GM21360 (cell line): ENCODE measurements at regions not wholly inside any gene's neighbourhood (a gene's known extent, or its start where the extent isn't known, plus 50 kb on each side); places are given as distances from the start of the nearest gene placed in this dataset.
"Not testable (repeated sequence)": the region's sequence is repeated elsewhere in the genome, so short reads cannot be mapped to it uniquely, and the experiment has no call there.

Experiments used
- ATAC-seq: cut with Tn5 transposase; IDR thresholded peaks from one replicate; pipeline ENCODE4 v1.9.1; 2021; ENCODE audit warnings: mild to moderate bottlenecking, moderate library complexity; ENCODE audit not compliant: unreplicated experiment

GRCh38 chrX:13387666-13388494 is 68.0 kb upstream of the ATXN3L start:
- no peak for ATAC-seq

GRCh38 chrX:13386636-13387035 is 66.8 kb upstream of the ATXN3L start:
- ATAC-seq = no peak

GRCh38 chrX:13386092-13386491 is 66.2 kb upstream of the ATXN3L start:
- no peak for ATAC-seq

GRCh38 chrX:13383907-13384306 is 64.1 kb upstream of the ATXN3L start:
- ATAC-seq = no peak

GRCh38 chrX:13381514-13381913 is 61.7 kb upstream of the ATXN3L start:
- ATAC-seq = no peak

- no peak for ATAC-seq
These were observed 60.4 kb upstream of the ATXN3L start for GRCh38 chrX:13380211-13380610.

GRCh38 chrX:13378562-13379518 is 59.0 kb upstream of the ATXN3L start:
- not testable (repeated sequence) for ATAC-seq

- ATAC-seq = no peak
These were observed 57.7 kb upstream of the ATXN3L start for GRCh38 chrX:13377550-13377934.

- ATAC-seq = no peak
These were observed 57.1 kb upstream of the ATXN3L start for GRCh38 chrX:13376857-13377549.

- not testable (repeated sequence) for ATAC-seq
These were observed 55.7 kb upstream of the ATXN3L start for GRCh38 chrX:13375596-13375995.

GRCh38 chrX:13374364-13374763 is 54.5 kb upstream of the ATXN3L start:
- no peak for ATAC-seq

GRCh38 chrX:13373431-13374187 is 53.8 kb upstream of the ATXN3L start:
- no peak for ATAC-seq

GRCh38 chrX:13373027-13373426 is 53.2 kb upstream of the ATXN3L start:
- no peak for ATAC-seq

- no peak for ATAC-seq
These were observed 52.5 kb upstream of the ATXN3L start for GRCh38 chrX:13372203-13372980.

- ATAC-seq = no peak
These were observed 51.3 kb upstream of the ATXN3L start for GRCh38 chrX:13371186-13371585.

GRCh38 chrX:13370713-13371112 is 50.9 kb upstream of the ATXN3L start:
- ATAC-seq = no peak
